ENCODE measurements at regions not wholly inside any gene's neighbourhood (a gene's known extent, or its start where the extent isn't known, plus 50 kb on each side); places are given as distances from the start of the nearest gene placed in this dataset.

- Histone ChIP-seq H3K9me3 (peaks cover 0 to 6% (median 0%) of the 10 kb centered on the region in 4 donors), H3K4me1 (no peaks in the 10 kb centered on the region), H3K36me3 (no peaks in the 10 kb centered on the region), H3K27me3 (no peaks in the 10 kb centered on the region), H3K27ac (no peak overlapping the region), H3K4me3 (no peak overlapping the region)
- intact Hi-C loops (cut with DNase I; ENCODE audit: low total_unique reads), result no loop called here
- no peak for DNase-seq
- WGBS, 5 donors, result 64 to 76% (median 67%) methylated on average over 10 of the region's 10 CpGs
- TF ChIP-seq POLR2A (IDR thresholded peaks at IDR 0.05) (no peak), POLR2AphosphoS5 (IDR thresholded peaks at IDR 0.05) (no peak)
Measured at GRCh38 chr7:69318794-69319193, 279.5 kb upstream of the AUTS2 start.

- H3K27ac ChIP-seq, result no peak overlapping the region
- no peaks in the 10 kb centered on the region for H3K27me3 ChIP-seq
- 62 to 73% (median 69%) methylated on average over 5 of the region's 5 CpGs for WGBS, 5 donors
Measured at GRCh38 chr7:69328516-69328915, 269.8 kb upstream of the AUTS2 start.

GRCh38 chr7:69334701-69335100 is 263.6 kb upstream of the AUTS2 start:
- Histone ChIP-seq H3K4me3 (no peak overlapping the region), H3K36me3 (no peaks in the 10 kb centered on the region), H3K4me1 (no peaks in the 10 kb centered on the region), H3K27me3 (no peaks in the 10 kb centered on the region), H3K9me3 (no peaks in the 10 kb centered on the region), H3K27ac (no peak overlapping the region)
- DNase-seq, result no peak
- 63 to 81% (median 79%) methylated on average over 3 of the region's 3 CpGs for WGBS, 5 donors
- intact Hi-C loops (cut with DNase I; ENCODE audit: low total_unique reads), result no loop called here
- TF ChIP-seq POLR2AphosphoS5 (IDR thresholded peaks at IDR 0.05) (no peak), CTCF (IDR thresholded peaks at IDR 0.05) (no peak), POLR2A (IDR thresholded peaks at IDR 0.05) (no peak), EP300 (IDR thresholded peaks at IDR 0.05) (no peak)

More at GRCh38 chr7:69328516-69328915, 269.8 kb upstream of the AUTS2 start:
- DNase-seq, result no peak
- no peak overlapping the region for H3K4me3 ChIP-seq
- no peaks in the 10 kb centered on the region for H3K36me3 ChIP-seq
- no peaks in the 10 kb centered on the region for H3K4me1 ChIP-seq
- TF ChIP-seq CTCF (IDR thresholded peaks at IDR 0.05), result no peak
- TF ChIP-seq POLR2AphosphoS5 (IDR thresholded peaks at IDR 0.05), result no peak
- TF ChIP-seq POLR2A (IDR thresholded peaks at IDR 0.05), result no peak
- TF ChIP-seq EP300 (IDR thresholded peaks at IDR 0.05), result no peak
- no peaks in the 10 kb centered on the region for H3K9me3 ChIP-seq
- intact Hi-C loops (cut with DNase I; ENCODE audit: low total_unique reads), result no loop called here

- DNase-seq, result no peak
- intact Hi-C loops (cut with DNase I; ENCODE audit: low total_unique reads), result no loop called here
- 93 to 96% (median 95%) methylated on average over 8 of the region's 8 CpGs for WGBS, 5 donors
- Histone ChIP-seq H3K4me1 (no peaks in the 10 kb centered on the region), H3K4me3 (no peak overlapping the region), H3K36me3 (no peaks in the 10 kb centered on the region), H3K27me3 (no peaks in the 10 kb centered on the region), H3K27ac (no peak overlapping the region), H3K9me3 (no peaks in the 10 kb centered on the region)
- TF ChIP-seq POLR2A (IDR thresholded peaks at IDR 0.05) (no peak), EP300 (IDR thresholded peaks at IDR 0.05) (no peak), POLR2AphosphoS5 (IDR thresholded peaks at IDR 0.05) (no peak), CTCF (IDR thresholded peaks at IDR 0.05) (no peak)
Measured at GRCh38 chr7:69335331-69335730, 262.9 kb upstream of the AUTS2 start.

- DNase-seq, result no peak
- Histone ChIP-seq H3K27me3 (no peaks in the 10 kb centered on the region), H3K4me1 (no peaks in the 10 kb centered on the region), H3K4me3 (no peak overlapping the region), H3K36me3 (no peaks in the 10 kb centered on the region), H3K27ac (no peak overlapping the region), H3K9me3 (no peaks in the 10 kb centered on the region)
- intact Hi-C loops (cut with DNase I; ENCODE audit: low total_unique reads), result no loop called here
- WGBS, 5 donors, result 54 to 79% (median 63%) methylated on average over 3 of the region's 3 CpGs
- no peak for TF ChIP-seq POLR2AphosphoS5 (IDR thresholded peaks at IDR 0.05)
- TF ChIP-seq EP300 (IDR thresholded peaks at IDR 0.05), result no peak
- TF ChIP-seq POLR2A (IDR thresholded peaks at IDR 0.05), result no peak
Measured at GRCh38 chr7:69336976-69337375, 261.3 kb upstream of the AUTS2 start.
